ENCODE measurements at regions not wholly inside any gene's neighbourhood (a gene's known extent, or its start where the extent isn't known, plus 50 kb on each side); places are given as distances from the start of the nearest gene placed in this dataset.

DNA sequence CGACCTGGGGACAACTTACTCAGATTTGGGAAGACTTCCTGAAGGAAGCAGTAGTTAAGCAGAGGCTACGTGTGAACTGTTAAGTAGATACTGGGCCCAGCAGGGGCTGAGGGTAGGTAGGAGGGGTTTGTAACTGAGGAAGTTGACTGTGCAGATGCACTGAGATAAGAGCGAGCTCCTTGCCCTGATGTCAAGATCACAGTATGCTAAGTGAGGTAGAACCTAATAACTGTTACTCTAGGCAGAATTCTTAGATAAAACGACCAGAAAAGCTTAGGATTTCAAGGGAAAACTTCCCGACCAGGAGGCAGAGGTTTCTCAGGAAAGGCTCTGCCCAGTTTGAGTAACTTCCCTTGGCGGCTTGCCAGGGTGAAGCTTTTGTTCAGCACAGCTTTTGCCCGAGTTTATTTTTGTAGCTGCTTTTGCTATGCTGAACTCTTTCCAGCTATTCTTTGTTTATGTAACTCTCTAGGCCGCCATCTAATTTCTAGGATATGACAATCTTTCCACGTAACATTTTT lies 632.1 kb downstream of the DIAPH3 start:
- Histone ChIP-seq H3K36me3 (ENCODE audit: control insufficient read depth in 2 of 2, insufficient read depth in 2 of 2, low read length in 1 of 2) (no peaks in the 10 kb centered on the region), H3K27ac (ENCODE audit: low read depth in 1 of 2, low read length in 1 of 2) (peak overlapping the region; percentile 31 to 77), H3K27me3 (ENCODE audit: control insufficient read depth in 2 of 2, insufficient read depth in 1 of 2, low read length in 1 of 2) (no peaks in the 10 kb centered on the region), H3K4me3 (ENCODE audit: low read length in 2 of 2) (no peak overlapping the region), H3K9me3 (ENCODE audit: control insufficient read depth in 2 of 2, insufficient read depth in 1 of 2, low read length in 1 of 2) (no peaks in the 10 kb centered on the region), H3K4me1 (ENCODE audit: control insufficient read depth in 2 of 2, insufficient read depth in 2 of 2, low read length in 2 of 2) (peaks cover 3 to 7% of the 10 kb centered on the region in 2 donors)
- WGBS, result 12% methylated on average over 9 of the region's 9 CpGs
- DNase-seq (ENCODE audit: low read depth in 6 of 9, low spot score in 9 of 9), result peak; percentile 37 to 84 (median 55)

DNA sequence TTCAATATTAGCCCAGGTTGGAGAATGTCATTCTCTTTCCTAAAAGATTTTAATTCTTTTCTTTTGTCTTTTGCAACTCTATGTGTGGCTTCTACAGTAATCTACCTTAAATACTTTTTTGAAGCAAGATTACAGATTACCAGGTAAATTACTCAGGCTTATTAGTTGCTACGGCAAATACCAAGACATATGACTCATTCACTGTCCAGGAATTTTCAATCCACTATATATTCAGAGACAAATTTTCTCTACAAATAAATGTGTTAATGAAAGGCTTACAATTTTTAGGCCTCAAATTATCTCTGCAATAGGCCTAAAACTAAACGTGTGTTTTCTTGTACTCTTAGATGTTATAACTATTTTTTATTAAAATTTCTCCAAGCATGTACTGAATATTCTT lies 631.3 kb downstream of the DIAPH3 start:
- H3K27me3 ChIP-seq (ENCODE audit: control insufficient read depth in 2 of 2, insufficient read depth in 1 of 2, low read length in 1 of 2), result no peaks in the 10 kb centered on the region
- no peak overlapping the region for H3K27ac ChIP-seq (ENCODE audit: low read depth in 1 of 2, low read length in 1 of 2)
- WGBS, result 97% methylated on average over 2 of the region's 2 CpGs
- H3K4me1 ChIP-seq (ENCODE audit: control insufficient read depth in 2 of 2, insufficient read depth in 2 of 2, low read length in 2 of 2), result peaks cover 3 to 7% of the 10 kb centered on the region in 2 donors
- no peak for DNase-seq (ENCODE audit: low read depth in 6 of 9, low spot score in 9 of 9)
- H3K4me3 ChIP-seq (ENCODE audit: low read length in 2 of 2), result no peak overlapping the region
- H3K9me3 ChIP-seq (ENCODE audit: control insufficient read depth in 2 of 2, insufficient read depth in 1 of 2, low read length in 1 of 2), result no peaks in the 10 kb centered on the region
- H3K36me3 ChIP-seq (ENCODE audit: control insufficient read depth in 2 of 2, insufficient read depth in 2 of 2, low read length in 1 of 2), result no peaks in the 10 kb centered on the region

DNA sequence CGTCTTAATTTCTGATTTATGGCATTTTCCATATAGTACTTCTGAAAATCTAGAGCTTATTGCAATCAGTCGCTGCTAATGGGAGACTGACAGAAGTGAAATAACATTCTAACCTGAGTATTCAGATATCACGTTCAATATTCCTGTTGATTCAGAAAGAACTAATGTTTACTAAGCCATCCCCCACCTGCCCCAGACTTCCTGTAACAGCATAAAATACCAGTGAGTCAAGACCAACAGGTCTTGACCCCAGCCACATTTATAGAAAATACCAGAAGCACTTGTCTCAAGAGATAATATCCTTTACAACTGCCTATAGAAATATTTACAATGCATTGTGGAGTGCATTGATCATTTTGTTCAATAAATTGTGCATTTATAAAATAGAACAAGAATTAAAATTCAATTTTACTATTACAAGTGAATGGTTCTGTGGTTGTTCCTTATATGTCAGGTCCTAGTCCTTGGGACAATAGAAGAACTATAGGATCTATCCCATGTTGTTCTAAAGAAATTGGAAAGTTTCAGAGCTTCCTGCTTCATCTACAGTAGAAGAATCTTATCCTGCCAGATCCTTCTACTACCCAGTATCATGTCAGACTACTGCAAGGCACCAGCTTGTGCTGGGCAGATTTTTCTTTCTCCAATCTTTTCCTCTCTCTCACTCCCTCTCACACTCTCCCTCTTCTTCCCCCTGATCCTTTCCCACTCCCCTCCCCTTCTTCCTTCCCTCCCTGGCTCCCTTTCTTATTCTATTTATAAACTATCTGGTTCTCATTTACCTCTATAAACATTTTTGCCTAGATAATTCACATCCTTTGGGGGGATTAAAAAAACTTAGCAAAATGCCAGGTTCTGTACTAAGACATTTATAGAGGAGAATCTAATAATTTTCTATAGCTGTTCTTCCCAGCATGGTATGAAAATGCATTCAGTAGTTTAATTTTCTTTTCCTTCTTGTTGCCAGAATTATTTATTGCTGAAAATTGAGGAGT lies 629.9 kb downstream of the DIAPH3 start:
- DNase-seq (ENCODE audit: low read depth in 6 of 9, low spot score in 9 of 9), result no peak
- 94% methylated on average over 3 of the region's 3 CpGs for WGBS
- Histone ChIP-seq H3K9me3 (ENCODE audit: control insufficient read depth in 2 of 2, insufficient read depth in 1 of 2, low read length in 1 of 2) (no peaks in the 10 kb centered on the region), H3K36me3 (ENCODE audit: control insufficient read depth in 2 of 2, insufficient read depth in 2 of 2, low read length in 1 of 2) (no peaks in the 10 kb centered on the region), H3K27ac (ENCODE audit: low read depth in 1 of 2, low read length in 1 of 2) (no peak overlapping the region), H3K4me1 (ENCODE audit: control insufficient read depth in 2 of 2, insufficient read depth in 2 of 2, low read length in 2 of 2) (peaks cover 3 to 7% of the 10 kb centered on the region in 2 donors), H3K4me3 (ENCODE audit: low read length in 2 of 2) (no peak overlapping the region), H3K27me3 (ENCODE audit: control insufficient read depth in 2 of 2, insufficient read depth in 1 of 2, low read length in 1 of 2) (no peaks in the 10 kb centered on the region)

DNA sequence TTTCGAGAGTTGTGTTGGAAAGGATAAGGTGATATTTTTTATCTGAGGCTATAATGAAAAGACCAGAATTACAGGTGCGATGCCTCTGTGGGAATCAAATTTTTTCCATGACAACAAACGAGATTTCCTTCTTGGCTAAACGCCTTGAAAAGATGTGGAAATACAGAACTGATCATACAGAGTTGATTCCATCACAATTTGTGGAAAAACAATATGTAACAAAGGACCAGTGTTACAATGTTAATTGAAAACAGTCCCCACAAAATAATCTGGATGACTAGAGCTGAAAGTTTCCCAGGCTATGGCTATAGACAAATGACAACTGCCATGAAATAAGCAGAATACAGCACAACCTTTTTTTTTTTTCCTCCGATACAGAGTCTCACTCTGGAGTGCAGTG lies 628.9 kb downstream of the DIAPH3 start:
- no peak overlapping the region for H3K27ac ChIP-seq (ENCODE audit: low read depth in 1 of 2, low read length in 1 of 2)
- H3K36me3 ChIP-seq (ENCODE audit: control insufficient read depth in 2 of 2, insufficient read depth in 2 of 2, low read length in 1 of 2), result no peaks in the 10 kb centered on the region
- peaks cover 3 to 7% of the 10 kb centered on the region in 2 donors for H3K4me1 ChIP-seq (ENCODE audit: control insufficient read depth in 2 of 2, insufficient read depth in 2 of 2, low read length in 2 of 2)
- no peak for DNase-seq (ENCODE audit: low read depth in 6 of 9, low spot score in 9 of 9)
- H3K9me3 ChIP-seq (ENCODE audit: control insufficient read depth in 2 of 2, insufficient read depth in 1 of 2, low read length in 1 of 2), result no peaks in the 10 kb centered on the region
- H3K4me3 ChIP-seq (ENCODE audit: low read length in 2 of 2), result no peak overlapping the region
- H3K27me3 ChIP-seq (ENCODE audit: control insufficient read depth in 2 of 2, insufficient read depth in 1 of 2, low read length in 1 of 2), result no peaks in the 10 kb centered on the region
- 92% methylated on average over 5 of the region's 5 CpGs for WGBS

DNA sequence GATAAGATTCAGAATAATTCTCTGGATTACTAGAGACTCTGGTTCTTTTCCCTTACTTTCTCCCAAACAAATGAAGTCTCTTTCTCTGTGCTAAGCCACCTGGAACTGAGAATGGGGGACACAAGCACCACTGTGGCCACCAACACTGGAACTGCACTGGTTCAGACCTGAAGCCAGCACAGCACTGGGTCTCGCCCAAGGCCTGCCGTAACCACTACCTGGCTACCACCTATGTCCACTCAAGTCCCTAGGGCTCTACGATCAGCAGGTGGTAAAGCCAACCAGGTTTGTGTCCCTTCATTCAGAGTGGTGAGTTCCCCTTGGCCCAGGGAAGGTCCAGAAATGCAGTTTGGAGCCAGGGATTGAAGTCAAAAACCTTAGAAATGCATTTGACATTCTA lies 626.2 kb downstream of the DIAPH3 start:
- no peak for DNase-seq (ENCODE audit: low read depth in 6 of 9, low spot score in 9 of 9)
- over 99% methylated on average over 3 of the region's 3 CpGs for WGBS

DNA sequence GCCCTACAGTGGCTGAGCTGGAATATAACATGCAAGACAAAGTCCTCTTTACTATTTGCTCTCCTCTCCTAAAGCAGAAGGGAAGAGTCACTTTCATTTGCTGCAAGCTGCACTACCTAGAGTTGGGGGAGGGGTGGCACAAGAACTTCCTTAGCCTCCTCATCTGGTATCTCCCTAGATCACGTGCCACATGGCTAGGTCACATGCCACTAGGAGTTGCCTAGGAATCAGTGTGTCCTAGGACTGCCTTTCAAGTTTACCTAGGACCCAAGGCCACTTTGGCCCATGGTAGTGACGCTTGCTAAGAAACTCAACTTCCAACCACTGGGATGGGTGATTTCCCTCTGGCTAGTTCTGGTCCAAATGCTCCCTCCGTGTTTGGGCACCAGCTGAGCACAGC lies 625.2 kb downstream of the DIAPH3 start:
- Histone ChIP-seq H3K27ac (ENCODE audit: low read depth in 1 of 2, low read length in 1 of 2) (no peak overlapping the region), H3K9me3 (ENCODE audit: control insufficient read depth in 2 of 2, insufficient read depth in 1 of 2, low read length in 1 of 2) (no peaks in the 10 kb centered on the region), H3K27me3 (ENCODE audit: control insufficient read depth in 2 of 2, insufficient read depth in 1 of 2, low read length in 1 of 2) (no peaks in the 10 kb centered on the region), H3K4me1 (ENCODE audit: control insufficient read depth in 2 of 2, insufficient read depth in 2 of 2, low read length in 2 of 2) (no peaks in the 10 kb centered on the region), H3K36me3 (ENCODE audit: control insufficient read depth in 2 of 2, insufficient read depth in 2 of 2, low read length in 1 of 2) (no peaks in the 10 kb centered on the region), H3K4me3 (ENCODE audit: low read length in 2 of 2) (no peak overlapping the region)
- DNase-seq (ENCODE audit: low read depth in 6 of 9, low spot score in 9 of 9), result no peak
- WGBS, result 62% methylated on average over 3 of the region's 3 CpGs

More for the DNA sequence above, 626.2 kb downstream of the DIAPH3 start:
- Histone ChIP-seq H3K36me3 (ENCODE audit: control insufficient read depth in 2 of 2, insufficient read depth in 2 of 2, low read length in 1 of 2) (no peaks in the 10 kb centered on the region), H3K9me3 (ENCODE audit: control insufficient read depth in 2 of 2, insufficient read depth in 1 of 2, low read length in 1 of 2) (no peaks in the 10 kb centered on the region), H3K27me3 (ENCODE audit: control insufficient read depth in 2 of 2, insufficient read depth in 1 of 2, low read length in 1 of 2) (no peaks in the 10 kb centered on the region), H3K4me3 (ENCODE audit: low read length in 2 of 2) (no peak overlapping the region), H3K27ac (ENCODE audit: low read depth in 1 of 2, low read length in 1 of 2) (no peak overlapping the region), H3K4me1 (ENCODE audit: control insufficient read depth in 2 of 2, insufficient read depth in 2 of 2, low read length in 2 of 2) (no peaks in the 10 kb centered on the region)

DNA sequence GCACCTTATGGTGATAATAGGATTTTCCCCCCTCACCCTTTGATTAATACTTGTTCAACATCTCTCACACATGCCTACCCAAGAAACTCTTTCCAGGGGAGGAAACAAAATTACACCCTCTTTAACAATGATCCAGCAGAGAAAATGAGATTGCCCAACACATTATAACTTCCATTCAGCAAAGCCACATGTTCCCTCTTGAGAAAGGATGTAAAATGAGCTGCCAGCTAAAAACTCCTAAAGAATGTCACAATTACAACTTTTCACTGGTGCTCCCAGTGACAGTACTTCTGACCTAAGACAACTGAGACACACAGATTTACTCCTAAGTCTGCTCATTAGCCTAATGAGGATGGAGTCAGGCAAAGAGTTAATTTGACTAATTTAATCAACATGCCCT lies 621.4 kb downstream of the DIAPH3 start:
- H3K4me1 ChIP-seq (ENCODE audit: control insufficient read depth in 2 of 2, insufficient read depth in 2 of 2, low read length in 2 of 2), result no peaks in the 10 kb centered on the region
- no peak overlapping the region for H3K4me3 ChIP-seq (ENCODE audit: low read length in 2 of 2)
- no peaks in the 10 kb centered on the region for H3K36me3 ChIP-seq (ENCODE audit: control insufficient read depth in 2 of 2, insufficient read depth in 2 of 2, low read length in 1 of 2)
- DNase-seq (ENCODE audit: low read depth in 6 of 9, low spot score in 9 of 9), result no peak
- no peaks in the 10 kb centered on the region for H3K9me3 ChIP-seq (ENCODE audit: control insufficient read depth in 2 of 2, insufficient read depth in 1 of 2, low read length in 1 of 2)
- H3K27me3 ChIP-seq (ENCODE audit: control insufficient read depth in 2 of 2, insufficient read depth in 1 of 2, low read length in 1 of 2), result no peaks in the 10 kb centered on the region
- no peak overlapping the region for H3K27ac ChIP-seq (ENCODE audit: low read depth in 1 of 2, low read length in 1 of 2)

DNA sequence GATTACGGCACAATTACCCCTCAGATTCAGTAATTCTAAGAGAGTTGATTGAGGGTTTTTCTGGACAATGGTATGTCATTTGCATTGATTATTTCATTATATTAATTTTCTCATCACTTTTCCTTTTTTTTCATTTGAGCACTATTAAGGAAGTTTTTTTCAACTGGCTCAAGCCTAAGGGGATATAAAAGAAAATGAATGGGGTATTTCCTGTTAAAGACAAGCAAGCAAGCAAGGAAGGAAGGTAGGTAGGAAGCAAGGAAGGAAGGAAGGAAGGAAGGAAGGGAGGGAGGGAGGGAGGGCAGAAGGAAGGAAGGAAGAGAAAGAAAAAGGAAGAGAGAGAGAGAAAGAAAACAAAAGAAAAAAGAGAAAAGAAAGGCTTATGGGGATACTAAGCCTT lies 620.3 kb downstream of the DIAPH3 start:
- no peak for DNase-seq (ENCODE audit: low read depth in 6 of 9, low spot score in 9 of 9)
- no peaks in the 10 kb centered on the region for H3K4me1 ChIP-seq (ENCODE audit: control insufficient read depth in 2 of 2, insufficient read depth in 2 of 2, low read length in 2 of 2)
- 96% methylated on average over 1 of the region's 1 CpG for WGBS
- no peak overlapping the region for H3K27ac ChIP-seq (ENCODE audit: low read depth in 1 of 2, low read length in 1 of 2)
- no peak overlapping the region for H3K4me3 ChIP-seq (ENCODE audit: low read length in 2 of 2)
- H3K9me3 ChIP-seq (ENCODE audit: control insufficient read depth in 2 of 2, insufficient read depth in 1 of 2, low read length in 1 of 2), result no peaks in the 10 kb centered on the region
- H3K36me3 ChIP-seq (ENCODE audit: control insufficient read depth in 2 of 2, insufficient read depth in 2 of 2, low read length in 1 of 2), result no peaks in the 10 kb centered on the region
- no peaks in the 10 kb centered on the region for H3K27me3 ChIP-seq (ENCODE audit: control insufficient read depth in 2 of 2, insufficient read depth in 1 of 2, low read length in 1 of 2)

DNA sequence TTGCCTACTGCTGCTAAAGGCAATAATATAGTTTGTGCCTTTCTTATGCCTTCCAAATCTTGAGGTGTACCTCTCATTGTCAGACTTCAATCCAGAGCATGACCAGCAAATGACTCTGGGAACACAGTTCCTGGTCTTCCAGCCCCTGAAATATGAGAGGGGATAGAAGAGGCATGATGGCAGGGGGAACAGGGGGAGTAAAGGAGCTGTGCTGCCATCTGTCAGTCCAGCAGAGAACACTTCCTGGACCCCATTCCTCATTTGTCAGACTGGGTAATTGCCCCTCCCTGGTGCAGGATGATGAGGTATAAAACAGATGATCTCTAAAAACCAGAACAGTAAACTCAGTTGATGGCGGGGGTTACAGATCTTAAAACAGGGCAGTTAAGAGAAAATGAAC lies 618.7 kb downstream of the DIAPH3 start:
- no peaks in the 10 kb centered on the region for H3K27me3 ChIP-seq (ENCODE audit: control insufficient read depth in 2 of 2, insufficient read depth in 1 of 2, low read length in 1 of 2)
- no peak overlapping the region for H3K27ac ChIP-seq (ENCODE audit: low read depth in 1 of 2, low read length in 1 of 2)
- WGBS, result 98% methylated on average over 1 of the region's 1 CpG
- no peak overlapping the region for H3K4me3 ChIP-seq (ENCODE audit: low read length in 2 of 2)
- no peak for DNase-seq (ENCODE audit: low read depth in 6 of 9, low spot score in 9 of 9)
- H3K9me3 ChIP-seq (ENCODE audit: control insufficient read depth in 2 of 2, insufficient read depth in 1 of 2, low read length in 1 of 2), result peaks cover 0 to 4% of the 10 kb centered on the region in 2 donors
- no peaks in the 10 kb centered on the region for H3K36me3 ChIP-seq (ENCODE audit: control insufficient read depth in 2 of 2, insufficient read depth in 2 of 2, low read length in 1 of 2)
- H3K4me1 ChIP-seq (ENCODE audit: control insufficient read depth in 2 of 2, insufficient read depth in 2 of 2, low read length in 2 of 2), result no peaks in the 10 kb centered on the region

Measured in thymus (tissue), 11 donors.